Inflammatory macrophage (primary cell): ENCODE measurements at regions not wholly inside any gene's neighbourhood (a gene's known extent, or its start where the extent isn't known, plus 50 kb on each side); places are given as distances from the start of the nearest gene placed in this dataset.
"Not testable (repeated sequence)": the region's sequence is repeated elsewhere in the genome, so short reads cannot be mapped to it uniquely, and the experiment has no call there.

Experiments
- DNase-seq, 2 donors: peaks; one replicate each; pipeline ENCODE4 v3.0.0-alpha.2; 2020 to 2022

DNA sequence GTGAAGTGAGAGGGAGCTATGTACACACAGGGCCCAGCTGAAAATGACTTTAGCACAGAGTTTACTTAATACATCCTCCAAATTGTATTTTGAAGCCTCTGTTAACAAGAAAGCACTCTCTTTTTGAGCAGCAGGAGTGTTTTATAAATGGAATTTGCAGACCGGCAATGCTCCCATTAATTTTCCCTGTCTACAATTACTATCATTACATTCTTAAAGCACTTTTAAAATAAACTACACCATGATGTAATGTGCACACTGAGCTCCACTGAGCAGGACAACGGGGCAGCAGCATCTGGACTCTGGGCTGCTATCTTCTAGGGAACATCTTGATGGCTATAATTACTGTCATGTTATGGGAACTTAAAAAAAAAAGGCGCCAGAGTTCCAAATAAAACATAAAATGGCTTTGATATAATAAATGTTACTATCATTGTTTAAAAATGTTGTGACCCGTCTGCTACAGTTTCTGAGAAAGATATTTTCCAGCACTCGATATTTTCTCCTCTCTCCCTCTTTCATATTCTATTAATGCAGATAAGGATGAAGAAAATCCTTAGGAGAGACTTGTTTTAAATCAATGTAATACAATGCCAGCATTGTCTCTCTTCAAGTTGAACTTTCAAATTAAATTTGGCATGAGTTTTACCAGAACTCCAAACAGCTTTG lies 150.9 kb downstream of the HLX start:
- no peak for DNase-seq

GRCh38 chr1:221030990-221031389 lies 151.7 kb downstream of the HLX start:
- peak; percentile 24 to 67 for DNase-seq

GRCh38 chr1:221031458-221032203 lies 152.4 kb downstream of the HLX start:
- DNase-seq = no peak

DNA sequence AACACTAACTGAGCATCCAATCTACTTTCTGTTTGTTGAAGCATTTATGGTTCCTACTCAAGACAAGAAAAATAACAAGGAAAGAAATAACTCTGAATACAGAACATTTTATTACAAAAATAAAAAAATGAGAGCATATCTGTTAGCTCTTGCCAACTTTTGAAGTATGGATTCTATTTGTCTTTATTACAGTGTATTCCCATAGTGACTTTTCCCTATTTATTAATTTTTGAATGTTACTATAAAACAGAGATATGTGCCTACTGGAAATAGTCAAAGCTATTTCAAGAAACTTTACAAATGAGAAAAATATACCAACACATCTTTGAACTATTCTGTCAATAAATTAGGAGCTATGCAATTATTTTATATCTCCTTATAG lies 153.0 kb downstream of the HLX start:
- DNase-seq = no peak

- no peak for DNase-seq
Observed at GRCh38 chr1:221032637-221033280, 153.5 kb downstream of the HLX start.

- DNase-seq = peak in 1 of 2 donors; percentile 29
Observed at GRCh38 chr1:221035662-221036153, 156.5 kb downstream of the HLX start.

DNA sequence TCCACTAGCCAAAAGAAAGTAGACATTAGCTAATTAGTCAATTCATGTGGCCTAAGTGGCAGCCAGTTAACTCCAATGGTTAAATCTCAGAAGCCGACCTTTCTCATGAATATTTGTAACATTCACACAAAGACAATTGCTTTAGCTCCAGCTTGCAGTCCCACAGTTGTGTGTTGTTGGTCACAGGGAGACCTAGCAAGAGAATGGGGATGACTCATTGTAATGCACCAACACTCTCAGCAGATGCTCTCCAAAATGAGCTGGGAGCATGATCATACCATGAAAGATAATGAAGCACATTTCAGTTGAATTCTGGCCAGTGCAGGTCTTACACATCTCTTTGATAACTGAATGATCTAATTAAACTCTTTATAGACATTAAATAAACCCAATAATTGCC lies 160.4 kb downstream of the HLX start:
- DNase-seq = peak in 1 of 2 donors; percentile 42

DNA sequence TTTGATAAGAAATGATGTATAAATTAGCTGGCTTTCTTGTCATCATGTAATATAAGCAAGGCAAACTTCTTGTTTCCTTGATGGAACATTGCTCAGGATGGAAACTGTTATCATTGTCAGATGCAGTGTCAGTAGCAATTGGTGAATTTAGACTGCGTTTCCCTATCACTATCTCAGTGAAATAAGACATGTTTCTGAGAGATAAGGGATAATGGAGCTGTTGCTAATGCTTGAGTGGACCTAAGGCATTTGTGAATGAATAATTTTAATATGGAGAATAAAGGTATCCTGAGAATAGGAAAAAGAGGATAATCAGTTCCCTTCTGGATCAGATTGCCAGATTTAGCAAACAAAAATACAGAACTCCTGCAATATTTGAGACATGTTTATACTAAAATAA lies 160.9 kb downstream of the HLX start:
- no peak for DNase-seq

- no peak for DNase-seq
Observed at GRCh38 chr1:221040691-221041285, 161.5 kb downstream of the HLX start.

DNA sequence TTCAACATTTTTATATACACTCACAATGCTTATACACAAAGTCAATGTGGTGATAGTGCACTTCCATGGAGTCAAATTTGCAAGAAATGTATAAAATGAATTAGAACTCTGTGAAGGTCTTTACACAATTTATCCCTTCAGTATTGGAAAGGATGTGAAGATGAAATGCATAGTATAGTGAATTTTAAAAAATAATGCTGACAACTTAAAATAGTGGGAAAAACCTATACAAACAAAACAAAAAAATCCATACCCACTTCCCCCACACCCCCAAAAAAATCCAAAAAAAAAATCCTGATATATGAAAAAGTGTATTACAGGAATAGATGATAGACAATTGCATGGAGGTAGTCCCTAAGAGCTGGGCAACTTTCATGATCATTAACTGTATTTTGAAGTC lies 165.3 kb downstream of the HLX start:
- DNase-seq = no peak

- DNase-seq = no peak
Observed at GRCh38 chr1:221045151-221045550, 165.9 kb downstream of the HLX start.

DNA sequence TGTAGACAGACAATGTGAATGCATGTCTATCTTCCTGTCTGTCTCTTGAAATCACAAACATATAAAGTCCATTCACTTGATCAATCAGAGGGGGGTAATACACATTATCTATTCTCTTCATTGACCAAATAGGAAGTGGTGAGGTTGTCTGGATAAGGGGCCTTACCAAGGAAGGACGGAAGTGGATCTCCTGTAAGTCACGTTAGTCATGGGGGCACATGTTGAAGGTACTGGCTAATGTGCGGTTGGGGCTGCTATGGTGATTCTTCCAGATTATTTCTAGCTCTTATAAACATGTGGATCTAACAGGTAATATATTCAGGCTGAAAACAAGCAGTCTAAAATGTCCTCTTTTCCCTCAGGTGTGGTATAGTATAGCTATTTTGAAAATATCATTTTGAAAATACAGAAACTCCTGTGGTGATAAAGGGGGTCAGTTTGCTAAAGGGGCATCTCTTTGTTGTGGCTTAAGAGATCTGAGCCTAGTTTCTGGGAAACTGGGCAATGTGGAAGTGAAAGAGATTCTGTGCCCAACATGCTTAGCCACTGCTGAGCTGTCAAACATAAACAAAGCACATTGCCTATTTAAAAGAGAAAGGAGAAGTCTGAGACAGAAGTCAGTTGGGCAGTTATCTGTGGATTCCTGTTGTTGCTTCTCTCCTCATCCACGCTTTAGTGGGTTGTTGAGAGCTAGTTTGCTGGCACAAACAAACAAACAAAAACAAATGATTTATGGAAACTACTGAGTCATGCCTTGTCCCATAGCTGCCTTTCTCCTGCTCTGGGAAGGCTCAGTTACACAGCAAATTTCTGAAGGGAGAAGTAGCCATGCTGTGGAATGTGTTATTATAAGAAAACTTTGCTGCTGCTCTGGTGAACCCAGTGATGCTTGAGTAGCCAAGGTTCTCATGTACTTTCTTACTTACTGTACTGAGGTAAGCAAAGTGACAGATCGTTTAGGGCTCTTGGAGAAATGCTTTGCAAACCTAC lies 166.9 kb downstream of the HLX start:
- DNase-seq = peak; percentile 81 to 84

- DNase-seq = not testable (repeated sequence)
Observed at GRCh38 chr1:221051391-221051790, 172.1 kb downstream of the HLX start.

GRCh38 chr1:221053889-221054288 lies 174.6 kb downstream of the HLX start:
- no peak for DNase-seq

- no peak for DNase-seq
Observed at GRCh38 chr1:221059506-221059905, 180.3 kb downstream of the HLX start.

DNA sequence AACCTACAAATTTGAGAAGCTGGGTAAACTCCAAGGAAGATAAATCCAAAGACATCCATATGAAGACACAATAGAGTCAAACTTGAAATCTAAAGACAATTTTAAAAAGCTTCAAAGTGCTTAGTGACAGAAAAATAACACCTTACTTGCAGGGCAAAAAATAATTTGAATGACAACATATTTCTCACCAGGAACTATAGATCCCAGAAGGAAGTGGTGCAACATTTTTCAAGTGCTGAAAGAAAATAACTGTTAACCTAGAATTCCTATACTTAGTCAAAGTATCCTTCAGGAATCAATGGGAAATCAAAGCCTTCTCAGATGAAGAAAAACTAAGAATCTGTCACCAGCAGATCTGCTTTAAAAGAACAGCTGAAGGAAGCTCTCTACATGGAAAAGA lies 184.4 kb downstream of the HLX start:
- no peak for DNase-seq

DNA sequence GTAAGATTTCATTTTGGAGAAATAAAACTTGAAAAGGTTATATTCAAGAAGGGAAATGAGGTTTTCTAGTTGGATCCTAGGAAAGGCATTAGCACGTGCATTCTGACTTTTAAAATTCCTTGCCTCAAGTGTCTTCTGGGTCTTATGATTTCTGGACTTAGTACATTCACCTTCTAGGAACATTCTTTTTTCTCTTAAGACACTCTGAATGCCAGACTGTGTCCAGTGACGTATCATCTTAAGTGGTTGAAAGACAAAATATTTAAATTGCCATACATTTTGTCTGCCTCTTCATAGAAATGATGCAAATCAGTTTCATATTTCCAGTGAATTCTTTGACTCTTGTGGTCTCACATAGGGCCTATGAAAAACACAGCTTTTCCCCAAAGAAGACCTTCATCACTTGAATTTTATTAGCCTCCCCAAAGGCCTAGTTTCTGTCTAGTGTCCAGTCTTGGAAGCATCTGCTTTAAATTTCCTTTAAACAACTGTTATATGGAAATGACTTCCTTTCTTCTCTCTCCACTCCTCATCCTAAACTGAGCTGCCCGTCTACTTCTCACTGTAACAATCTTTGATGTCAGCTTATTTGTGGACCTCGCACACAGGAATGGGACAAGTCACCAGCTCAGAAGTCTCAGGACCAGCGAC lies 187.2 kb downstream of the HLX start:
- DNase-seq = no peak

DNA sequence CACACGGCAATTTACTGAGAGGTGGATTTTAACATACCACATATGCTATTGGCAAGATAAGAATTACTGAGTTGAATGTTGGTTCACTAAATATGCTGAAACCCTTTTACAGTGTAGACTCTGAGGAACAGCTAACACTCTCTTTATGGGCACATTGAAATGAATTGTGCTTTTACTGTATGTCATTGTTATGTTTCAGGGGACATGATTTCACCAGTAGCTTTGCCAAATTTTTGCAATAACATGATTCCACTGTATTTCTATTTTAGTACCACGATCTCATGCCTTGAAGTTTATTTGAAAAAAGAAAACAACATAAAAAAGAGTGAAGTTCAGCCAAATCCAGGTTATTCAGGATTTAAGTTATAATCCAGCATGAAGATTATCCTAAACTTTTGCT lies 188.5 kb downstream of the HLX start:
- DNase-seq = peak in 1 of 2 donors; percentile 30

- peak; percentile 39 to 95 for DNase-seq
Observed at GRCh38 chr1:221069178-221069903, 190.1 kb downstream of the HLX start.

DNA sequence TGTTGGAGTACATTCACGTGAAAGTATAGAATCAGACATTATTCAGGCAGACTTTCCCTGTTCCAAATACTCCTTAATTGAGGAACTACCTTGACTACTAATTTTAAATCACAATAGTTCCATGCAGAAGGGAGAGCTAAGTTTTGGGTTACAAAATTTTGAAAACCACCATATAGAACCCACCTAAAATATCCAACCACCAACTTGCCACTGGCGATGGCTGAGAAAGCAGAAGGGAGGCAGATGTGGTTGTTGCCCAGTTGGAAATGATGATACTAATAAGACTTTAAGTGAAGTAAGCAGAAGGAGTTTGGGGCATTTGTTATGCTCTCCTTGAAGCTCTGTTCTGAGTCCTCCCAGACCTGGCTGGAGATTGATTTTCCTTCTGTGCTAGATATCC lies 190.7 kb downstream of the HLX start:
- DNase-seq = peak; percentile 17 to 35

DNA sequence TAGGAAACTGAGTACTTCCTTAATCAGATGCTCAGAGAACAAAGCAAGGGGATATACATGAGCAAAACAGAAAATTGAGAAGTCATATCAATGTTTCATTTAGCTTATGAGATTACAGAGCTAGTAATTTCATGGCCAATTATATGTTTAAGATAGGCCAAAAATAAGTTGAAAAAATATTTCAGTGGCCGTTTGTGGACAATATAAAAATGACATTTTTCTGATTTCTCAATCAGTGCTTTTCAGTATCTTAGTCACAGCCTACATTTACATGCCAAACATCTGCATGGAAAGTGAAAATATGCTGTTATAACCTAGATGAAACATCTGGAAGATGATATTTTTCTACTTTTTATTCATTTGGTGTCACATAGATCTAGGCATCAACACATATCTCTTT lies 192.5 kb downstream of the HLX start:
- DNase-seq = peak in 1 of 2 donors; percentile 32
